GM19467 (cell line): ENCODE measurements at regions not wholly inside any gene's neighbourhood (a gene's known extent, or its start where the extent isn't known, plus 50 kb on each side); places are given as distances from the start of the nearest gene placed in this dataset.
"Not testable (repeated sequence)": the region's sequence is repeated elsewhere in the genome, so short reads cannot be mapped to it uniquely, and the experiment has no call there.

Experiments
- ATAC-seq: cut with Tn5 transposase; IDR thresholded peaks from one replicate; pipeline ENCODE4 v1.9.1; 2021; ENCODE audit warnings: mild to moderate bottlenecking, moderate library complexity; ENCODE audit not compliant: unreplicated experiment

GRCh38 chr6:137654365-137654981, 160.3 kb upstream of the OLIG3 start:
- no peak for ATAC-seq

DNA sequence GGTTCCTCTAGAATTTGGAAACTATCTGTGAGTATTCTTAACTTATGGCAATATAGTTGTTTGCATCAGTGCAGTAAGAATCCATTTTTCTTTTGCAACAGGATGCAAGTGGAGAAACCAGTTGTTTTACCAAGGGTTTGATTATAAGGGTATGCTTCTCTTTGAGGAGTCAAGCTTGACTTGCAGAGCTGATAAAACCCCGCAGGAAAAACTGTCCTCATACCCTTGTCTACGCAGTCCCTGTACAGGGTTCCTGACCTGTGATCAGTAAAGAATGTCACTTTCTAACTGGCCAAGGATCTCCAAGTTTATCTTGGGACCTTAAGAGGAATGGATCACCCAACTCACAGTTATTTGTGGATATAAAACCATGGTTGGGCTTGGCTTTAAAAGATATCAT, 161.1 kb upstream of the OLIG3 start:
- ATAC-seq = no peak

DNA sequence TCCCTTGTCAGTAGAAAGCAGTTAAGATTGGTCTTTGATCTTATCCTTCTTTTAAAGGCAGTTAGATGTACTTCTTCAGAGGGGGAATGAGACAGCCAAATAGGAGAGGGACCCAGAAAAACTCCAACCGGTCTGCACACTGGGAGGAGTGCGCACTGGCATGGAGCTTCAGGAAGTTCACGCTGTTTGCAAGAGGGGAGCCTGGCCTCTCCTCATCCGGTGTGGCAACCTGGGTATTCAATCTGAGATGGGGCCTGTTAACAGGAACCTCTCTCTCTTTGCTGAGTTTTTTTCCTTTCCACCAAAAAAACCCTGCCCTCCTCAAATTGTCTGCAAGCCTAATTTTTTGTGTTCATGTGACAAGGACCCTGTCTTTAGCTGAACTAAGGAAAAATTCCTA, 162.5 kb upstream of the OLIG3 start:
- no peak for ATAC-seq

- ATAC-seq = no peak
These were observed 163.2 kb upstream of the OLIG3 start for GRCh38 chr6:137657351-137657911.

DNA sequence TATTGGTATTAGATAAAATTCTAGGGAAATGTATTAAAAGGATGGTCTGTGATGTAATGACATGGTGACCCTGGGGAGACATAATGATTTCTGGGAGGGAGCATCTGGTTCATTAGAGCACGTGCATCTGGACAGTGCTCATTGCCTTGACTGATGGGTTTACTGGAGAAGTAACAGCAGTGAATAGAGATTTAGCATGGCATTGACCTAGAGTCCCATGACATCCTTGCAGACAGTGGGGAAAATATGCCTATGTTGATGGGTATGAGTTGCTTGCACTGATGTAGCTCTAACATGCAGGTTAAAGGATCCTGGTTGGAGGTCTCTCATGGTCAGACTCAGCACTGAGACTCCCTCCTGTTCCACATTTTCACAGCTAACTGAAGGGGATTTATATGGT, 164.1 kb upstream of the OLIG3 start:
- ATAC-seq = no peak

DNA sequence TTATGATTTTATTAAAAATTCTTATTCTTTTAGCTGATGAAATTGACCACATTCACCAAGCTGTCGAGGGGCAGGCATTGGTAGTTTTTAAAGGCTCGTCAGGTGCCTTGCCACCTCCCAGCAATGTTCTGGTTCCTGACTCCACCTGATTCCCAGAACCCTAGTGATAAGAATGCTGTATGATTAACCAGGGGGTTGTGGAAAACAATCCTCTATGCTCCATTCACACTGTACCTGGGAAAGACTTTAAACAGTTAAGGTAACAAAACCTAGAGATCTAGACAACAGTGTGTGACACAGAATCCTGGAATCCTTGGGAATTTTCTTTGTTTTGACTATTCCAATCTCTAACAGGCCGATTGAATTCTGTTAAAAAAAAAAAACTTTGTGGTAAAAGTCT, 165.7 kb upstream of the OLIG3 start:
- ATAC-seq = no peak

GRCh38 chr6:137660296-137660731, 166.1 kb upstream of the OLIG3 start:
- ATAC-seq = no peak

- ATAC-seq = no peak
These were observed 167.4 kb upstream of the OLIG3 start for GRCh38 chr6:137661601-137662000.

DNA sequence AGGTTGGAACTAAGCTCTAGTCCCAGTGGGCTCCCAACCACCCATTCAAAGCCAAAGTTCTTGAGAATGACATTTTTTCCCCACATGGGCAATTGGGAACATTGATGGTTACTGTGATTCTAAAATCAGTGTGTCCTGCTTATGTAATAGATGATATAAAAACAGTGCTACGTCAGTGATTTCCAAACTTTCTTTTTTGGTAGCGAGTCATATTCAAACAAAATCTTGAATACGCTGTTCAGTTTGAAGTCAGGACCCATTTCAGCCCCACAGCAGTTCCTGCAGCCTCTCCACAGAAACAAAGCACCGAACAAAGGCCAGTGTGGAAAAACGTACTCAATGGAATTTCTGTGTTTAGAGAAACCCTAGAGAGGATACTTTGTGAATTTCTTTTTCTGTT, 170.0 kb upstream of the OLIG3 start:
- ATAC-seq = no peak

DNA sequence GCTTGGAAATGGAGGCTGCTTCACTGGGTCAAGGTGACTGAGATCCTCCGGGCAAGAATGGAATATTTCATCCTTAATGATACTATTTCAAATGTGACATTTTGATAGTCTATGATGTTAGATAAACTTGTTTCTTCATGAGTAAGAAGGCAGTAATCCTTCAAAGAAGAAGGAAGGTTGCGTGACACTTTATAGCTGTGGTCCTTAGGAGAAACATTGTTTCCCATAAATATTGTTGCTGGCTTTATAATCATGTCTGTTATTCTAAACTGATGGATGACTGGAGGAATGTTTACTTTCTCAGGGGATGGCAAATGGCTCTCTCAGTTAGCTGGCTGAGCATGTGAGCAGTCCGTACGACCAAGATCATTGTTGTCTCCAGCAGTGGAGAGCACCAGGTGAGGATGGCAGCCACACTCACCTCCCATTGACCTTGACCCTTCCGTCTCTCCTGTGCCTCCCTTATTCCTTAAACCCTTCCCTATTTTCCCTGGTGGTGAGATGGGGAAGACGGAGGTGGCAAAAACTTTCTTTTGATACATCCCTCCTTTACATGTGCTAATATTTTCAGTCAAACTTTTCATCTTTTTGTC, 171.2 kb upstream of the OLIG3 start:
- ATAC-seq = no peak

GRCh38 chr6:137666202-137666774, 172.1 kb upstream of the OLIG3 start:
- ATAC-seq = no peak

DNA sequence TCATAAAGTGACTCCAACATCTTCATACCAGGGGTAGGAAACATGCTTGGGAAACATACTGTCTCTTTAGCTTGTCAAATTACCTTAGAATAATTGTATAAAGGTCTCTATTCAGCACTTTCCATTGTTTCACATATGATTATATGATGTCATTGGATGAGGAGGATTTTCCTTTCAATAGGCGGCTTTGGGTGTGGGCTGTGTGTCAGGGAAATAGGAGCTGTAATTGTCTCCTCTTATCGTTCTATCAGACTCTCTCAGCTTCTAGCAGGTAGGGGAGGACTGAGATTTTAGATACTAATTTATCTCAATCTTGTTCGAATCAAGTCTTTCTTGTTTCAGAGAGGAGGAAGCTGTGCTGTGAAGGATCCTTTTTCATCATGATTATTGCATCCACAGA, 179.4 kb upstream of the OLIG3 start:
- no peak for ATAC-seq

GRCh38 chr6:137676888-137677287, 182.7 kb upstream of the OLIG3 start:
- ATAC-seq = no peak

DNA sequence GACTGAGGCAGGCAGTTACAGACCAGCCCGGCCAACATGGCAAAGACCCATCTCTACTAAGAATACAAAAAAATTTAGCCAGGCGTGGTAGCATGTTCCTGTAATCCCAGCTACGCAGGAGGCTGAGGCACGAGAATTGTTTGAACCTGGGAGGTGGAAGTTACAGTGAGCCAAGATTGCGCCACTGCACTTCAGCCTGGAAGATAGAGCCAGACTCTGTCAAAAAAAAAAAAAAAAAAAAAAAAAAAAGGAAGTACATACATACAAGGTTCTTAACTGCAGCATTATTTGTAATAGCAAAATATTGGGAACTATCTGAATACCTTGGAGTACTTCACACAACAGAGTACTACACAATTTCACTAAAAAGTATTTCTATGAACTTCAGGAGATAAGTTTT, 183.5 kb upstream of the OLIG3 start:
- no peak for ATAC-seq

GRCh38 chr6:137678451-137678850, 184.3 kb upstream of the OLIG3 start:
- no peak for ATAC-seq

- ATAC-seq = no peak
These were observed 186.2 kb upstream of the TNFAIP3 start for GRCh38 chr6:137680705-137681346.

DNA sequence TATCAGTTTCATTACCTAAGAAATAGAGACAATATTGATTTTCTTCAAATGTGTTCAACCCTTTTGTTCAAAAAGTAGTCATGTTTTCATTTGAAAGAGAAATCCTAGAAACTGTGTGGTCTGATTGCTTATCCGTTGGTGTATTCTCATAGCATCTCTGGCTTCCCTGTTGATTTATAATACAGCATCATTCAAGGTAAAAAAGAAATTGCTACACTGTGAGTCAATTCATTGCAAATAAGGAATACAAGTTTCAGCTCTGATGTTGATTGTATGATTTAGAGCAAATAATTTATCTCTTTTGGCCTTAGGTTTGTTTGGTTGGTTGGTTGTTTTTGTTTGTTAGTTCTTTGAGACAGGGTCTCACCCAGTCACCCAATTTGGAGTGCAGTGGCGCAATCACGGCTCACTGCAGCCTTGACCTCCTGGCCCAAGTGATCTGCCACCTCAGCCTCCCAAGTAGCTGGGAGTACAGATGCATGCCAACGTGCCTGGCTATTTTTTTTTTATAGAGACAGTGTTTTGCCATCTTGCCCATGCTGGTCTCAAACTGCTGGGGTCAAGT, 185.5 kb upstream of the TNFAIP3 start:
- ATAC-seq = no peak

DNA sequence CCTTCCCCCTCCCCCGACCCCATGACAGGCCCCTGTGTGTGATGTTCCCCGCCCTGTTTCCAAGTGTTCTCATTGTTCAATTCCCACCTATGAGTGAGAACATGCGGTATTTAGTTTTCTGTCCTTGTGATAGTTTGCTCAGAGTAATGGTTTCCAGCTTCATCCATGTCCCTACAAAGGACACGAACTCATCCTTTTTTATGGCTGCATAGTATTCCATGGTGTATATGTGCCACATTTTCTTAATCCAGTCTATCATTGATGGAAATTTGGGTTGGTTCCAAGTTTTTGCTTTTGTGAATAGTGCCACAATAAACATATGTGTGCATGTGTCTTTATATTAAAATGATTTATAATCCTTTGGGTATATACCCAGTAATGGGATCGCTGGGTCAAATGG, 184.4 kb upstream of the TNFAIP3 start:
- ATAC-seq = not testable (repeated sequence)

DNA sequence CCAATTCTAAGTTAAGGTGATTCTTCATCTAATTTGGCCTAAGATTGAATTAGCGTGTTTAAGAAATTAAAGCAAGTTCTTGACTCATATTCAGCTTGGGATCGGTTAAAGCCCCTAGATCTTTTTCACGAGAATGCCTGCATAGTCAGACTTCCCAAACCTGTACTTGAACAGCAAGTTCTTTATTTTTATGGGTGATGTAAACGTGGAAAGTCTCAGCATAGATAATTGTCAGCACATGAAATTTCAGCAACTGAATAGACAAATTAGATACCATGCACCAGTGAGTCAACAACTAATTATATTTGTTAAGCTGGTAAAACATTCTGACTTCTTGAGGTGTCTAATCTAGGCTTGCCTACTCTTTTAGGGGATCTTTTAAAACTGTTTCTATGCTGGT, 183.1 kb upstream of the TNFAIP3 start:
- no peak for ATAC-seq

DNA sequence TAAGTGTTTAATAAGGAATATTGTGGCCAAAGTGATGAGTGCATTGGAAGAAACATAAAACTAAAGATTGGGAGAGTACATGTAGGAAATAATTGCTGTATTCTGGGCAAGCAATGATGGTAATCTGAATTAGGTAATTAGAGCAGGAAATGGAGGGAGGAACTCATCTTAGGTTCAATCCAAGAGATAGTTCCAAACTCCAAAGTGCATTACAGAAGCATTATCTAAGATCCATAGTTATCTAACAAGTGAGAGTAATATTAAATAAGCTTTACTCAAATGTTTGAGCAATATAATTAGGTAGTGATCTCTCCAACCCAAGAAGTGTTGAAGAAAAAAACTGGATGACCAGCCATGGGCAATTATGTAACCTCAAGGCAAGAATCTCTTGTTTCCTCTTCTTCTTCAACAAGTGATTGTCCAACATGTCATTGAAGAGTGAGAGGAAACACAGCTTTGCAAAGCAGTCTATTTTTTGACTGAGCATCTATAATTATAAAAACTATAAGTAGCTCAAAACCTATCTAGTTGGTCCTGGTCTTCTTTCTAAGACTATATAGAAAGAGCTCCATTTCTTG, 181.2 kb upstream of the TNFAIP3 start:
- no peak for ATAC-seq

GRCh38 chr6:137687818-137688217, 179.2 kb upstream of the TNFAIP3 start:
- ATAC-seq = no peak
